Keratinocyte (primary cell): ENCODE measurements at regions not wholly inside any gene's neighbourhood (a gene's known extent, or its start where the extent isn't known, plus 50 kb on each side); places are given as distances from the start of the nearest gene placed in this dataset.

ENCODE experiments used
- DNase-seq: peaks from one replicate; pipeline ENCODE4 v3.0.0-alpha.2; 2011; ENCODE audit warnings: low read depth, missing footprints, low spot score
- FAIRE-seq: peaks from 2 replicates; lab custom pipeline; 2011; peaks lifted over from hg19 to GRCh38; lab: Jason Lieb, UNC
- H2AFZ ChIP-seq: 2 replicates; pipeline ENCODE4 v1.6.0; 2012; ENCODE audit warnings: low read length, control low read depth, inconsistent platforms; ENCODE audit not compliant: control insufficient read depth
- H3K27ac ChIP-seq: 2 replicates; pipeline ENCODE4 v1.5.1; 2011; ENCODE audit warnings: low read length; ENCODE audit not compliant: control insufficient read depth, insufficient read depth
- H3K27me3 ChIP-seq: 3 replicates; pipeline ENCODE4 v1.6.0; 2011; ENCODE audit warnings: low read length; ENCODE audit not compliant: control insufficient read depth, insufficient read depth; ENCODE audit errors: extremely low read depth
- H3K36me3 ChIP-seq, 2 experiments: 2 replicates in 1 of 2; 3 replicates in 1 of 2; pipeline ENCODE4 v1.5.1; 2011; ENCODE audit warnings: low read length in 2 of 2, mild to moderate bottlenecking in 1 of 2; ENCODE audit not compliant: control insufficient read depth in 2 of 2, insufficient read depth in 2 of 2; ENCODE audit errors: extremely low read depth in 1 of 2
- H3K4me1 ChIP-seq: 3 replicates; pipeline ENCODE4 v1.5.1; 2011; ENCODE audit warnings: low read length; ENCODE audit not compliant: control insufficient read depth, insufficient read depth; ENCODE audit errors: extremely low read depth
- H3K4me2 ChIP-seq: 3 replicates; pipeline ENCODE4 v1.6.0; 2011; ENCODE audit warnings: low read depth, low read length; ENCODE audit not compliant: control insufficient read depth, insufficient read depth; ENCODE audit errors: extremely low read depth
- H3K4me3 ChIP-seq, 3 experiments: fragments of 200-600 bp in 1 of 3; sonication (generic) in 1 of 3; 2 replicates in 2 of 3; 3 replicates in 1 of 3; pipeline ENCODE4 v1.5.1; 2011 to 2016; ENCODE audit warnings: low read length in 3 of 3, mild to moderate bottlenecking in 3 of 3, control low read depth in 2 of 3, inconsistent platforms in 1 of 3, low read depth in 1 of 3, mixed read lengths in 1 of 3, mixed run types in 1 of 3, moderate library complexity in 1 of 3; ENCODE audit not compliant: control insufficient read depth in 2 of 3, insufficient read depth in 2 of 3; ENCODE audit errors: extremely low read depth in 1 of 3
- H3K79me2 ChIP-seq: 2 replicates; pipeline ENCODE4 v1.6.0; 2012; ENCODE audit warnings: low read length; ENCODE audit not compliant: control insufficient read depth, insufficient read depth
- H3K9ac ChIP-seq: 3 replicates; pipeline ENCODE4 v1.6.0; 2011; ENCODE audit warnings: low read length; ENCODE audit not compliant: control insufficient read depth, insufficient read depth; ENCODE audit errors: extremely low read depth
- H3K9me1 ChIP-seq: 3 replicates; pipeline ENCODE4 v1.6.0; 2011; ENCODE audit warnings: low read length; ENCODE audit not compliant: control insufficient read depth, insufficient read depth; ENCODE audit errors: extremely low read depth
- H3K9me3 ChIP-seq: 2 replicates; pipeline ENCODE4 v1.5.1; 2012; ENCODE audit warnings: low read depth, low read length; ENCODE audit not compliant: control insufficient read depth
- H4K20me1 ChIP-seq: 3 replicates; pipeline ENCODE4 v1.6.0; 2011; ENCODE audit warnings: low read length; ENCODE audit not compliant: control insufficient read depth, insufficient read depth; ENCODE audit errors: extremely low read depth
- CTCF ChIP-seq, 3 experiments: IDR thresholded peaks in 1 of 3; conservative IDR thresholded peaks in 1 of 3; optimal IDR thresholded peaks in 1 of 3; 2 replicates in 2 of 3; 3 replicates in 1 of 3; pipeline versions ENCODE3 to v1.5.1; 2011; ENCODE audit warnings: low read length in 3 of 3, mild to moderate bottlenecking in 3 of 3, moderate library complexity in 2 of 3, control low read depth in 1 of 3, inconsistent platforms in 1 of 3; ENCODE audit not compliant: insufficient read depth in 2 of 3; ENCODE audit errors: extremely low read depth in 1 of 3
- EZH2 ChIP-seq: IDR thresholded peaks from one replicate; pipeline ENCODE4 v1.6.1; 2012; ENCODE audit warnings: inconsistent platforms, mild to moderate bottlenecking, low read length, moderate library complexity
- dilution Hi-C: fragments of 300-500 bp; cut with MboI; formaldehyde crosslinking; loops from one replicate; pipeline ENCODE4 v1.7.0; 2020; ENCODE audit warnings: low sequenced_read_pairs; ENCODE audit not compliant: extremely low pct_ligation_motif_present

- no peaks in the 10 kb centered on the region for H3K79me2 ChIP-seq
- H3K9me1 ChIP-seq, result no peaks in the 10 kb centered on the region
- H3K27ac ChIP-seq, result no peak overlapping the region
- H3K4me2 ChIP-seq, result no peak overlapping the region
- H3K9me3 ChIP-seq, result no peaks in the 10 kb centered on the region
- dilution Hi-C loops, result no loop called here
- FAIRE-seq (no peak), DNase-seq (no peak)
- no peak overlapping the region for H3K9ac ChIP-seq
- no peaks in the 10 kb centered on the region for H3K36me3 ChIP-seq
- no peaks in the 10 kb centered on the region for H3K4me1 ChIP-seq
- H3K4me3 ChIP-seq, result no peak overlapping the region
- TF ChIP-seq EZH2, result no peak
- no peaks in the 10 kb centered on the region for H4K20me1 ChIP-seq
- H3K27me3 ChIP-seq, result peaks cover 42% of the 10 kb centered on the region
- H2AFZ ChIP-seq, result no peak overlapping the region
These were observed 118.6 kb upstream of the MYL2 start for GRCh38 chr12:111038941-111039340.

GRCh38 chr12:111038077-111038476, 117.7 kb upstream of the MYL2 start:
- TF ChIP-seq EZH2 (no peak), CTCF (optimal IDR thresholded peaks at IDR 0.05 in 1 of 3, IDR thresholded peaks at IDR 0.05 in 1 of 3, conservative IDR thresholded peaks at IDR 0.05 in 1 of 3; ENCODE audit: extremely low read depth in 1 of 3, insufficient read depth in 2 of 3, low read length in 3 of 3) (no peak)
- Histone ChIP-seq H2AFZ (no peak overlapping the region), H4K20me1 (no peaks in the 10 kb centered on the region), H3K36me3 (no peaks in the 10 kb centered on the region), H3K79me2 (no peaks in the 10 kb centered on the region), H3K9ac (no peak overlapping the region), H3K9me3 (no peaks in the 10 kb centered on the region), H3K9me1 (no peaks in the 10 kb centered on the region), H3K4me3 (no peak overlapping the region), H3K27me3 (peaks cover 48% of the 10 kb centered on the region), H3K4me2 (no peak overlapping the region), H3K4me1 (no peaks in the 10 kb centered on the region), H3K27ac (no peak overlapping the region)
- no peak for DNase-seq
- dilution Hi-C loops, result no loop called here
- FAIRE-seq, result no peak

- DNase-seq (no peak), FAIRE-seq (no peak)
- no peaks in the 10 kb centered on the region for H3K9me1 ChIP-seq
- no peaks in the 10 kb centered on the region for H3K4me1 ChIP-seq
- no peak overlapping the region for H3K4me2 ChIP-seq
- no peaks in the 10 kb centered on the region for H3K36me3 ChIP-seq
- H3K4me3 ChIP-seq, result peak overlapping the region in 1 of 3 experiments; percentile 27
- no peak overlapping the region for H2AFZ ChIP-seq
- dilution Hi-C loops, result no loop called here
- no peak overlapping the region for H3K9ac ChIP-seq
- H3K9me3 ChIP-seq, result no peaks in the 10 kb centered on the region
- peak; percentile 29 for TF ChIP-seq EZH2
- no peak for TF ChIP-seq CTCF (optimal IDR thresholded peaks at IDR 0.05 in 1 of 3, IDR thresholded peaks at IDR 0.05 in 1 of 3, conservative IDR thresholded peaks at IDR 0.05 in 1 of 3; ENCODE audit: extremely low read depth in 1 of 3, insufficient read depth in 2 of 3, low read length in 3 of 3)
- peaks cover 57% of the 10 kb centered on the region for H3K27me3 ChIP-seq
- H3K27ac ChIP-seq, result no peak overlapping the region
- H3K79me2 ChIP-seq, result no peaks in the 10 kb centered on the region
- H4K20me1 ChIP-seq, result no peaks in the 10 kb centered on the region
These were observed 116.7 kb upstream of the MYL2 start for GRCh38 chr12:111037047-111037446.
